Left colon (tissue), 2 donors: ENCODE measurements at regions not wholly inside any gene's neighbourhood (a gene's known extent, or its start where the extent isn't known, plus 50 kb on each side); places are given as distances from the start of the nearest gene placed in this dataset.
"Not testable (repeated sequence)": the region's sequence is repeated elsewhere in the genome, so short reads cannot be mapped to it uniquely, and the experiment has no call there.

ENCODE experiments used
- ATAC-seq: fragments of 200-7000 bp; cut with Tn5 transposase; one replicate; pipeline ENCODE4 v1.9.1; 2020; ENCODE audit warnings: mild to moderate bottlenecking, moderate library complexity
- DNase-seq, 2 donors: peaks; one replicate each; pipeline ENCODE4 v3.0.0-alpha.2; 2020
- intact Hi-C, 2 donors: fragments of 100-400 bp; cut with DNase I in 1 of 2; cut with micrococcal nuclease in 1 of 2; formaldehyde crosslinking; loops; one replicate each; pipeline versions ENCODE4 v1.11.2 to v1.14.0; 2022; cut with DNase I, micrococcal nuclease
- donor health status: DM: no; HTN: no; CAD: no.
- donor health status: DM: yes; HTN: yes; CAD: no.

GRCh38 chr5:42061121-42061520, 136.0 kb downstream of the FBXO4 start:
- ATAC-seq (no peak), DNase-seq (no peak)
- intact Hi-C loops: no loop called here

DNA sequence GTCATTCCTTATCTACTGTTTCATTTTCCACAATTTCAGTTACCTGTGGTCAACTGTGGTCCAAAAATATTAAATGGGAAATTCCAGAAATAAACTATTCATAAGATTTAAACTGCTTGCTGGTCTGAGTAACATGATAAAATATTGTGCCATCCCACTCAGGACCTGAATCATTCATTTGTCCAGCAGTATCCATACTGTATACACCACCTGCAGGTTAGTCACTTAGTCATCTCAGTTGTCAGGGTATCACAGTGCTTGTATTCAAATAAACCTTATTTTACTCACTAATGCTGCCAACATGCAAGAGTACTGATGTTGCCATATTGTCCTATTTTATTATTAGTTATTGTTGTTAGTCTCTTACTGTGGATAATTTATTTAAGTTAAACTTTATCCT, 139.7 kb downstream of the FBXO4 start:
- ATAC-seq (no peak), DNase-seq (no peak)
- intact Hi-C loops: no loop called here

DNA sequence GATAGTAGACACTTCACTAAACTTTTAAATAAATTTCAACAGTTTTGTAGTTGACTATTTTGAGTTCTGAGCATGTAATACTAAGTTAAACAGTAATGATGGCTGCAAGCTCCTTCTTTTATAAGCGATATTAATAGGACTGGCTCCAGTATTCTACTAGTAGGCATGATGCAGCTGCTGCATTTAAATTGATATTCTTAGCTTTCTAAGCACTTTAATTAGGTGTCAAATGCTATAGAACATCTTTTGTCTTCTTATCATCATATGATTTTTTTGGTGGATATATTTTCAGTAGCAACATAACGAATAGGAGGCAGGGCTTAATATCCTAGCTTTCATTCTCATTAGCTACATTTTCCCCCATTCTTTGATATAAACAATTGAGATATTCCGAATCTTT, 141.1 kb downstream of the FBXO4 start:
- no peak for DNase-seq
- intact Hi-C loops: no loop called here
- ATAC-seq: no peak

- intact Hi-C loops: no loop called here
- no peak for ATAC-seq
- no peak for DNase-seq
Observed at GRCh38 chr5:42074353-42074752, 149.3 kb downstream of the FBXO4 start.

DNA sequence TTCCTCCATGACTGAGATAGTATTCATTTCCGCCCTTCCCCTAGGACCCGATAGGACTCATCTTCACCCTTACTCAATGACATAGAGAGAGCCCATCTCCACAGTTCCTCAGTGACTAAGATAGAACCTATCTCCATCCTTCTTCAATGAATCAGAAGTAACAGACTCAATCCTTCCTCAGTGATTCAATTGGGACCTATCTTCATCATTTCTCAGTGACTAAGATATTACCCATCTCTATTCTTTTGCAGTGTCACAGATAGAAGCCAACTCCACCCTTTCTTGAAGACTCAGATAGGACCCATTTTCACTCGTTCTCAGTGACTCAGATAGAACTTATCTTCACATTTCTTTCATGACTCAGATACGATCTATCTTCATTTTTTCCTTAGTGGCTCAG, 164.6 kb downstream of the FBXO4 start:
- intact Hi-C loops: no loop called here
- ATAC-seq (no peak), DNase-seq (no peak)

GRCh38 chr5:42090162-42090561, 165.1 kb downstream of the FBXO4 start:
- DNase-seq: no peak
- intact Hi-C loops: no loop called here
- no peak for ATAC-seq

DNA sequence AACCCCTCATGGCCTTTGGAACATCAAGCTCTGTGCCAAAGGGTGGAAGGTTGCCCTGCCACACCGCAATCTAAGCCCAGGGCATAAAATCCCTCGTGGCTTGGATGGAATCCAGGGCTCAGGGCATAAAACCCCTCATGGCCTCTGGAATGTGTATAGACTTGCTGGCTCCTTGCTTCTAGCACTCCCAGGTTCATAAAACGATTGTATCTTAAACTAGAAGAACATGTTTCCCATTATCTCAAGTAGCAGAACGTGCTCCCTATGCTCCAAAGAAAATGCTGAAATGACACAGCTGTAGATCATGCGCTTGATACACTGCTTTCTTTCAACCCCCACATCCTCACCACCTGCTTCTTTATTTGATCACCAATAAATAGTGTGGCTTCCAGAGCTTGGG, 174.8 kb downstream of the FBXO4 start:
- ATAC-seq: not testable (repeated sequence)

DNA sequence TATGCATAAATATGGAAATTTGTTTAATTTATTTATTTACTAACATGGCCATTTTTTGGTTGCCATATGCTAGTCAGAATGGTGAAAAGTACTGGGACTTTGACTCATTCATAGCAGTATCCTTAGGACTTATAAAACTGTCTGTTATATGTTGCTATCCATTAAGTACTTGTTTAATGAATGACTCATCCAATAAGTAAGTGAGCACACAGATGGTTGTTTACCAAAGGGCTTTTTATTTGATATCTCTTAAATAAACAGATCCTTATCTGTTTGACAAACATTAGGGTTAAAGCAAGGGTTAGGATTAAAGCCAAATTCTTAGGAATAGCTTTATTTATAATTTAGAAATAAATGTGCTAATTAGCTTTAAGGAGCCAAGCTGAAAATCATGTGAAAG, 183.4 kb downstream of the FBXO4 start:
- no peak for DNase-seq
- no peak for ATAC-seq
- intact Hi-C loops: no loop called here

More for the DNA sequence above, 174.8 kb downstream of the FBXO4 start:
- DNase-seq, intact Hi-C loops: not testable (repeated sequence)

DNA sequence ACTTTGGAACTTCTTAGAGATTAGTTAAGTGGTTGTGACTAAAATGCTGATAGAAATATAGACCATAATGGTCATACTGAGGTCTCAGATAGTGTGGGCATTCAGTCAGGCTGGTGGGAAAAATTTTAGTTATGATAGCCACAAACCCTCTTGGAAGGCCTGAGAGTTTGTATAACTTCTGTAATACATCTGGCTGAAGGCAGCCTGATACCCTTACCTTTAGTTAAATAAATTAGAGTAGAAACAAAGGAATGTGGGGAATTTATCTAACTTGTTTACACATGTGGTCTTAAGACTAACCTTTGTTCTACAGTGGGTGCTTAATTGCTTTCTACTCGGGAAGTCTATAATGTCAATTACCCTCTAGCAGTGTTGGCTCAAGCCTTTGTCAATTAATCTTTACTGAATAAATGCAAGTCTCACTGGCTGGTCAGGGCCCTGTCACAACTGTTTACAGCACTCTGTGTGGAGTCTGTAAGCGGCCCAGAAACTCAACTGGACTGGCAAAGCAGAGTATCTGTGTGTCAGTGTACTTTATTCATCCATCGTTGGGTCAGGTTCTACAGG, 184.0 kb downstream of the FBXO4 start:
- intact Hi-C loops: no loop called here
- no peak for DNase-seq
- ATAC-seq: no peak

DNA sequence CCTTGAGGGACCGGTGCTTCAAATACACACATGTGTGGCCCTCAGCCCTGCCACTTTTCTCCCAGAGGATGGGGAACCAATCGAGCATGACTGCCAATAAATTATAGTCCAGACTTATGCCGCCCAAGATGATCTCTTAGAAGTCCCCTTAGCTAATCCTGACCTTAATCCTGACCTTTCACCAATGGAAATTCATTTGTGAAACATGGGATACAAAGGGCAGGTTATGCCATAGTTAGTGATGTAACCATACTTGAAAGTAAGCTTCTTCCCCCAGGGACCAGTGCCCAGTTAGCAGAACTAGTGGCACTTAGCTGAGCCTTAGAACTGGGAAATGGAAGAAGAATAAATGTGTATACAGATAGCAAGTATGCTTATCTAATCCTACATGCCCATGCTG, 190.6 kb downstream of the FBXO4 start:
- DNase-seq, intact Hi-C loops, ATAC-seq: not testable (repeated sequence)

DNA sequence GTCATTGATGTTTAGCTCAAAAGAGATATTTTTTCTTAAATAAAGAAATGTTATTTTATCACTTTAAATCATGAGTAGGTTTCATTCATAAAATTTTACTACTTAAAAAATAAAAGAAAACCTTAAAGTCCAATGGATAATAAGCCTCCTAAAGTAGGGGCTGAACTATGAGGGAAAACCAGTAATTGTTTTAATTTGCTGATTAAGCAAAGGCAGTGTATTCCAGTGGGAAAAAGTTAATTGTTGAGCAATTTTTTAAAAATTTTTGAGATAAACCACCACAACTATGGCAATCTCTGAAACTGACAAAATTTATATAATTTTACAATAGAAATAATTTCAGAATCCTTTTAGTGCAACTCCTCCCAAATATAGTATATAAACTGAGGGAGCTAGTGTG, 195.0 kb downstream of the FBXO4 start:
- DNase-seq (no peak), ATAC-seq (no peak)
- intact Hi-C loops: no loop called here

DNA sequence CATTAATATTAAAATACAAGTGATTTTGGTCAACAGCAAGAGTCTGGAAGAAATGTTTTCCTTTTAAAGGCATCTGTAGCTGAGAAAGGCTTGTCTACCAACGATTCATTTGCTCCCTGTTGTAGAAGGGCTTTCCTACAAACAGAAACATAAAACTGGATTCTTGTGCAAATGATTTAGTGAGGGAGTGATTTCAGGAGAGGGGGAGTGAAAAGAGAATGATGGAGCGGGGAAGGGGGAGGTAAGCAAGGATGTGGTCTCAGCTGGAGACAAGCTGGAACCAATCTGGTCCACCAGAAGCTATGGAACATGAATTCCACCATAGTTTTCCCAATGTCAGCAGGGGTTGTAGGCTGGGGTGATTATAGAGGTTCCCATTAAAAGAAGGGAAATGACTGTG, 196.3 kb downstream of the FBXO4 start:
- ATAC-seq (no peak), DNase-seq (no peak)
- intact Hi-C loops: no loop called here

GRCh38 chr5:42131081-42131480, 206.0 kb downstream of the FBXO4 start:
- DNase-seq: no peak
- ATAC-seq: no peak
- intact Hi-C loops: no loop called here

DNA sequence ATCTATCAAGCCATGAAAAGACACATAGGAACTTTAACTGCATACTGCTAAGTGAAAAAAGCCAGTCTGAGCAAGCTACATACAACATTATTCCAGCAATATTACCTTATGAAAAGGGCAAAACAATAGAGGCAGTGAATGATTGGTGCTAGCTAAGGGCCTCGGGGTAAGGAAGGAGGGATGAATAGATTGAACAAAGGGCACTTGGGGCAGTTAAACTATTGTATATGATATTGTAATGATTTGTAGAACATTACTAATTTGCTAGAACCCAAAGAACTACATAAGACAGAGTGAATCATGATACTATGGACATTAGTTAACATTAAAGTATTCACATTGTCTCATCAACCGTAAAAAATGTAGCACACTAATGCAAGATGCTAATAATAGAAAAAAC, 218.3 kb downstream of the FBXO4 start:
- DNase-seq: no peak
- intact Hi-C loops: no loop called here
- no peak for ATAC-seq

DNA sequence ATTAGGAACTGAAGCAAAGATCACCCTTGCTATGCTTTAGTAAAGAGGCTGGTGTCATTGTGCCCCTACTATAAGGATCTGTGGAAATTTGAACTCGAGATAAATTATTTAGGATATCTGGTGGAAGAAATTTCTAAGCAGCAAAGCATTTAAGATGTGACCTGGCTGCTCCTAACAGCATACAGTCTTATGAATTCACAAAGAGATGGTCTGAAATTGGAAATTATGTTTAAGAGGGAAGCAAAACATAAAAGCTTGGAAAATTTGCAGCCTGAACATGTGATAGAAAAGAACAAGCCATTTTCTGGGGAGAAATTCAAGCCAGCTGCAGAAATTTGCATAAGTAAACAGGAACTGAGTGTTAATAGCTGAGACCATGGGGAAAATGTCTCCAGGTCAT, 223.7 kb downstream of the FBXO4 start:
- ATAC-seq (no peak), DNase-seq (no peak)
- intact Hi-C loops: no loop called here

DNA sequence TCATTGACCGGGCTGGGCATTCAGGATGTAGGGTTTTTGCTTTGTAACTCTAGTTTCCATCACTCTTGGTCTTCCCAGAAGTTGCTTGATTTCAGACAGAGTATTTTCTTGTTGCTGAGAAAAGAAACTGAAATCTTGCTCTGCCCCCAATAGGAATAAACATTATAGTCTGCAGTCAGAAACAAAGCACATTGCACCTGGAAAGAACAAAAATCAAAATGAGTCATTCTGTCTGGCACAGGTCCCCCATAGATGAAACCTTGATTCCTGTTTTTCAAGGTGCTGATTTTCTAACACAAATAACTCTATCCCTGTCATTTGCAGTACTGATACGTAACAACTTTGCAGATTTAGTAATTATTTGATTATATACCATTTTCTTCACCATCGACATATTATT, 232.1 kb downstream of the FBXO4 start:
- intact Hi-C loops: no loop called here
- no peak for DNase-seq
- ATAC-seq: no peak

DNA sequence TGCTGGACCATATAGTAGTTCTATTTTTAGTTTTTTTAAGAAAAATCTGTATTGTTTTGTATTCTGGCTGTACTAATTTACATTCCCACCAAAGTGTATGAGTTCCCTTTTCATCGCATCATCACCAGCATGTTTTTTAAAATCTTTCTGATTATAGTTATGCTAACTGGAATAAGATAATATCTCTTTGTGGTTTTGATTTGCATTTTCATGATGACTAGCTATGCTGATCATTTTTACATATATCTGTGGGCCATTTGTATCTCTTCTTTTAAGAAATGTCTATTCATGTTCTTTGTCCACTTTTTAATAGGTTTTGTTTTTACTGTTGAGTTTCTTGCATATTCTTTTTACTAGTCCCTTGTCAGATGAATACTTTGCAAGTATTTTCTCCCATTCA, 238.0 kb downstream of the FBXO4 start:
- DNase-seq: no peak

DNA sequence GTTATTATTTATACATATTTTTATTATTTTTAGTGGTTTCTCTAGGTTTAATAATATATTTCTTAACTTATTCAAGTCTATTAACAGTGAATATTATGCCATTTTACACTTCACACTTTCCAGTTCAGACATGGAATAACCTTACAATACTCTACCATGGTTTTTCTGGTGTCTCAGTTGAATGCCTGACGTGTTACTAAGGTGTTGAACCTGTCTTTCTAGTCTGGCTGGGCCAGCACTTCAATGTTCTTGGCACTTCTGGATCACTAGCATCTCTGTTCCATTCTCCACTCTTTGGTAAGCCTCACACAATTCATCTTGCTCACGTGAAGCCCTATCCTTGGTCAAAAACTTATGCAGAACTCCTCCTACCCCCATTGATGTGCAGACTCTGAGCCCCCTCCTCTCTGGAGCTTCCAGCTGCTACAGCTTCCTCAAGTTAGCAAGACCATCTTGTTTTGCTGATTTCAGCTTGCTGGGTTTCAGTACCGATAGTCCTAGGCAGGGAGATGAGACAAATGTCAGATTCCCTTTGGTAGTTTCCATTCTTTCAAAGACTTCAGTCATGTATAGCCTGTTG, 243.1 kb downstream of the FBXO4 start:
- DNase-seq (no peak), ATAC-seq (no peak)
- intact Hi-C loops: no loop called here

More for the DNA sequence above, 238.0 kb downstream of the FBXO4 start:
- intact Hi-C loops: no loop called here
- ATAC-seq: no peak

GRCh38 chr5:42176118-42176517, 247.1 kb upstream of the GHR start:
- intact Hi-C loops, ATAC-seq, DNase-seq: not testable (repeated sequence)

DNA sequence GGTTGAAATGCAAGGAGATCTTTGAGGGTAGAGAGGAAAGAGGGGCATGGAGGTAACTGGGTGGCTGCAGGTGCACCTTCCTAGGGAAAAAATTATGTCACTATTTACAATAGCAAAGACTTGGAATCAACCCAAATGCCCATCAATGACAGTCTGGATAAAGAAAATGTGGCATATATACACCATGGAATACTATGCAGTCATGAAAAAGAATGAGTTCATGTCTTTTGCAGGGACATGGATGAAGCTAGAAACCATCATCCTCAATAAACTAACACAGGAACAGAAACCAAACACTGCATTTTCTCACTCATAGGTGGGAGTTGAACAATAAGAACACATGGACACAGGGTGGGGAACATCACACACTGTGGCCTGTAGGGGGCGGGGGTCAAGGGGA, 243.4 kb upstream of the GHR start:
- intact Hi-C loops, DNase-seq, ATAC-seq: not testable (repeated sequence)

DNA sequence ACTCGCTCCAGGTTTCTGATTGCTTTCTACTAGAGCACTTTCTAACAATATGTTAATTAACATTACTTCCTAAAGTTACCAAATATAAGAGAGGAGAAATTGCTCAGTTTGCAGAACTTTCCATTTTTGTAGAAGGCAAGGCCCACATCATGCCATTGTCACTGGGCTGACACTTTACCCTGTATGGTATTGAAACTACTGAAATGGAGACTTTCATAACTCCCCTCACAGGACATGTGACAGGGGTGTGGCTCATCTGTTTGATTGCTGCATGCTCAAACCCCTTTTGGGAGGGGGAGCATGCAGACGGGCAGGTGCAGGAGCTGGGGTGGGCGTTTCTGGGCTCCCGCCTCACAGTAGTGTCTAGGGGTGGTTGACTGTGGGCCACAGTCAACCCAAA, 206.3 kb upstream of the GHR start:
- intact Hi-C loops: no loop called here
- DNase-seq: no peak
- ATAC-seq: no peak
